GM18867 (cell line): ENCODE measurements at regions not wholly inside any gene's neighbourhood (a gene's known extent, or its start where the extent isn't known, plus 50 kb on each side); places are given as distances from the start of the nearest gene placed in this dataset.
"Not testable (repeated sequence)": the region's sequence is repeated elsewhere in the genome, so short reads cannot be mapped to it uniquely, and the experiment has no call there.

Source experiments
- ATAC-seq: cut with Tn5 transposase; IDR thresholded peaks from one replicate; pipeline ENCODE4 v1.9.1; 2021; ENCODE audit warnings: mild to moderate bottlenecking, moderate library complexity; ENCODE audit not compliant: unreplicated experiment

DNA sequence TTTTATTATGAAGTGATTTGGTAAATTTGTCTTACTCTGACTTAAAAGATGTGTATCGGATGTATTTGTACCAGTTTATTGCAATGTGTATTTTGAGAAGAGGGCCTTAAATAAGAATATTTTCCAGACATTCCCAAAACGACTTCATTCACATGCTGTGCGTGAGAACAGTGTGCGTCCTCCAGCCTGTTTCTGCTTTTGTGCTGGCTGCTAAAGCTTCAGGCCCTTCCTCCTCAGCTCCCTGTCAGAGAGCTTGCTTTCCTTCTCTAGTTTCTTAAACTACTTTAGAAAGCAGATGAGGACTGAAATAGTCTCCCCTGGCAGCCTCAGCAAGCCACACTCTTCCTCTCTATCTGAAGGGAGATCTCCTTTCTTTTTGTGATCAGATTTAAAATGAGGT is 157.8 kb downstream of the SAMD5 start:
- ATAC-seq = no peak

DNA sequence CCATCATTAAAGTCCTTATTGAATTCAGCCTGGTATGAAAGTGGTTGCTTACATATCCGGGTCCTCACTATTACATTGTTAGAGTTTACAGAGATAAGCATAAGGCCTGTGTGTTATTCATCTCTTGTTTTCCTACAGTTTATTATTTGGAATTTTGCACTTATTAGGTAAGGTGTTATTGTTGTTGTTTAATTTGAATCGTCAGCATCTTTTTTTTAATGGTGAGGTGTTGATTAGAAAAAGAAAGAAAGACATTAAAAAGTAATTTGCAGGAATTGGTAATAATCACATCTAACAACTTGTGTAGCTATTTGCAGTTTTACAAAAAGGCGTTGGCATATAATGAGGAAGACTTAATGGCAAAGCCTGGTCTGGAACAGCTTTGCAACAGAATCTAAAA is 158.6 kb downstream of the SAMD5 start:
- no peak for ATAC-seq

DNA sequence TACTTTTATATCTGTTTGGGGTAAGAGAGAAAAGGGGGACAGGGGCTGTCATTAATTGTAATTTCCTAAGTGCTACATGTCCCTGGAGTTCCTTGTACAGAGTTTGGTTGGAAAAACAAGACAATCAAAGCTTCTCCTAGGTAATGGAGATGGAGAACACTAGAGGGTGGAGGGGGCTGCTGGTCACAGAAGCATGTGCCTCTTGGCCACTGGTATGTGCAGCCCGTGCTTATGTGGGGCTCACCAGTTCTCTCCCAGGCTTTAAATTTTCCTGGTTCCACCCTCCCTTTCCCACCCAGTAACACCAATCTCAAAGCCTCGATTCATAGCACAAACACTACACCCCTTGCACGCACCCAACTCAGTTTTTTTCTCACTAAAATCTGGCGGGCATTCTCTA is 165.6 kb downstream of the SAMD5 start:
- ATAC-seq = no peak

DNA sequence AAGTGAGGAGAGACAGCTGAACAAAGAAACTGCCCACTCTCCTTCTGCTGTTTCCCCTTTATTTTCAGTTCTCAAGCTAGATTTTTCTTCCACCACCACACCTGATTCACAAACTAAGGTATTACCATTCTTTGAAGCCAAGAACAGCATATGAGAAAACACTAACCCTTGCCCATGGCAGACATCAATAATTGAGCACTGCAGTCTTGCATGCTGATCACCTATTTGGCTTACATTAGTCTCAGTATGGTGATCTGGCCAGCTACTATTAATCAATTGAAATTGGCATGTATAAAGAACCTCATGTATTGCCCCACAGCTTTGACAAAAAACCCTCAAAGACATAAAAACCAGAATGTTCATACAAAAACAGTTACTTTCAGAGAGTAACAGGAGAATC is 166.3 kb downstream of the SAMD5 start:
- no peak for ATAC-seq

DNA sequence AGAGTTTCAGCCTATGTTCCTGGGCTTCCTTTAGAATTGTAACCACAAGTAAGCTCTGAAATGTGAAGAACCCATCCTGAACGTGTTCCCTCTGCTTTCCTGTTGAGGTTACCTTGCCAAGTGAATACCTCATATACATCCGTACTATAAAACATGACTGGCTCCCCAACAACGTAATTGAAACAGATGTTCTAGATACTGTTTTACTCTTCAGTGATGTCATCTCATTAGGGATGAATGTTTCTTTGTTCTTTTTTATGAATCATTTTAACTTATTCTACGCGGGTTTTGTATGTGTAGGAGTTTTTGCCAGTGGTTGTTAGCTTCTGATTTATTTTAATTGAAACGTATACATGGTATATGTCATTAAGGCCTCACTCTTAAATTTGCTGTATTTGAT is 166.8 kb downstream of the SAMD5 start:
- no peak for ATAC-seq

DNA sequence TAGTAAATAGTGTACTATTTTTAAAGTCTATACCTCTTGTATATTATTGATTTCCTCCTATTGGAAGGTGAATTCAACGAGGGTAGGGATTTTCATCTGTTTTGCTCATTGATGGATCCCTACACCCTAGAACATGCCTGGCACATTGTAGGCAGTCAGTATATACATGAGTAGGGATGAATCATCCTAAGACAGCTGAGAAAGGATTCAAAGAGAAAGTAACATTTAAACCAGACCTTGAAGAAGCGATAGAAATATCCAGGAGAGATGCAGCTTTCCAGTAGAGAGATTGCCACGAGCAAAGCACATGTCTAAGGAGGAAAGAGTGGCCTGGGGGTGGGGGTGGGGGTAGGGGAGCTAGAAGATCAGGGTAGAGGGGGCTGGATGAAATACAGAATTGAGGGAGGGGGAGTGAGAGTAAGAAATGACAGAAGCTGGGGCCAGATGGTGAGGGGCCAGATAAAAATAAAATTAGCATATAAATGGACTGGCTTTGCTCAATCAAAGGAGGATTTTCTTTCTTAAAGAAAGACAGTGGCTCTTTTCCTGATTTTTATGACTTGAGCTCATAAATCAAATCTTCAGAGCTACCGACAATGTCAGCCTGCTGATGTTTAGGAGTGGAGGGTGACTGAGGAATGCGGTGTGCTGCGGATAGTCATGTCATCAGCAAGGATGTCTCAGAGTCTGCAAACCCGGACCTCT is 168.2 kb downstream of the SAMD5 start:
- no peak for ATAC-seq

DNA sequence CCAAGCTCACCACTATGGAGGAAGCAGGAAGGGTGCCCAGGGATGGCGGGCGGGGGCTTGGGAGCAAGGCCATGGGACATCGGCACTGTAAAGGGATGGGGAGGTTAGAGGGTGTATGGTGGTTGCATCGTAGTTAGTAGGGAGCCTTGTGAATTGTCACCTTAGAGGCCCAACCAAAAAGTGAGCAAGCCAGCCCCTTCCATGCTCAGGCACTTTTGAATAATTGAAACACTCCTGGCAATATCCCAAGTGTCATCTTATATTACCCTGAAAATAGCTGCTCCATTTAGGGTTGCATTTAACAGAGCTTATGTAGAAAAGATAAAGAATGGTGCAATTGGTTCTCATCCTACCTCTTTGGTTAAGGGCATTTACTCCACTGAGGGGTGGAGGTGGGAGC is 169.2 kb downstream of the SAMD5 start:
- ATAC-seq = no peak

DNA sequence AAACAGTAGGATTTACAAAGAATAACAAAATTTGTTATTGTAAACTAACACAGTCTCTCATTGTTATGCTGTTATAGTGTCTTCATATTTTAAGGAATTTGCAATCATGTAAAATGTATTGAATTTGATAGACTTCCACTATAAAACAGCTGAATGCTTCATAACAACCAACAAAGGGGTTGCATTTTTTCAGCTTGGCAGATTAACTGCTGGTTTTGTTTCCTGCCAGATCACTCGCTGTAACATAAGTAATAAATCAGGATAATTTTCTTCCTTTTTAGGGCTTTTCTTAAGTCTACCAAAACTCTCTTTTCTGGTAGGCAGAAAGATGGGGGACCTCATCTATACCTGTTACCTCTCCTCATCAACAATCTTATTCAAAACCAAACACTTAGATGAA is 169.8 kb downstream of the SAMD5 start:
- no peak for ATAC-seq

DNA sequence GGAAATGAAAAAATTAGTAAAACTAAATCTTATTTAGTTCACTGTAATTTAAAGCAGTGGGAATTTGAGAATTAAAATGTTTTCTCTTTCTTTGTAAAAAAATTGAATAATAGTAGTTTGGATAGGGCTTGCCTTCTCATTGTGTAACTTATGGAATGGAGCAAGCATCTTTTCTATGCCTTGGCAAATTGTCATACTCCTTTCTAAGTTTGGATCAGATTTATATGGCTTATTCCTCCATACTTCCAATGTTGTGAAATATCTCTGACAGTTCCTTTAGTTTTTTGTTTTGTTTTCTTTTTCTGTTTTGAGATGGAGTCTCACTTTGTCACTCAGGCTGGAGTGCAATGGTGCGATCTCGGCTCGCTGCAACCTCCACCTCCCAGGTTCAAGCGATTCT is 176.4 kb downstream of the SAMD5 start:
- ATAC-seq = no peak

DNA sequence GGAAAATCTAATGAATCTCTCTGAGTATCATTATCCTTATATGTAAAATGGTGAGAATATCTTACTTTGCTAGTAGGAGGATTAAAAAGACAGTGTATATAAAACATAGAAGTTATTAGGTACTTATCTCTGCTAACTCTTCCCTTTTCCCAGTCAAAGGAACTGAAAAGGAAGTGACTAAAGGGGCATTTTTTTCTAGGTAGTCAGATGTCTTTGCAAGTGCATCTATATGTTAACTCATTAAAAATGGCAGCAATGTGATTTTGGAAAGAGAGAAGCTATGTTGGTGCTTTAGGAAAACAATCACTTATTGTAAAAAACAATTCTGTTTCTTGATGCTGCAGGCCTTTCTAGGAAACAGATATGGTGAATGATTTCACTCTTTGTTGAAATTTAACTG is 180.9 kb downstream of the SAMD5 start:
- no peak for ATAC-seq

DNA sequence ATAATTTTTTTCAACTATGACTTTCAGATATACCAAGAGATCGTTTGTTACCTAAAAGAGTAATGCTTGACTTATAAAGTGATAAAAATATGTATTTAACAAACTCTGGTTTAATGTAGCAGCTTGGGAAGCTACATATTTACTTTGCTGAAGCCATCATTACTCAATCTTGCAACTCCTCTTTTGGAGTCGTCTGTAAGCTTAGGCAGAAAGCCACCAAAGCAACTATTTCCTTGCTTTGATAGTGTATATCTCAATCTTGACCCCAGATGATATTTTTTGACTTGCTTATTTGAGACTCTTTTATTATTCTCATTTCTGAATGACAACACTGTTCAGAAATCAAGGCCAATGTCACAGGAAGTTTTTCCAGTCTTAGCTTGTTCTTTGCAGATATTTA is 183.0 kb downstream of the SAMD5 start:
- no peak for ATAC-seq

DNA sequence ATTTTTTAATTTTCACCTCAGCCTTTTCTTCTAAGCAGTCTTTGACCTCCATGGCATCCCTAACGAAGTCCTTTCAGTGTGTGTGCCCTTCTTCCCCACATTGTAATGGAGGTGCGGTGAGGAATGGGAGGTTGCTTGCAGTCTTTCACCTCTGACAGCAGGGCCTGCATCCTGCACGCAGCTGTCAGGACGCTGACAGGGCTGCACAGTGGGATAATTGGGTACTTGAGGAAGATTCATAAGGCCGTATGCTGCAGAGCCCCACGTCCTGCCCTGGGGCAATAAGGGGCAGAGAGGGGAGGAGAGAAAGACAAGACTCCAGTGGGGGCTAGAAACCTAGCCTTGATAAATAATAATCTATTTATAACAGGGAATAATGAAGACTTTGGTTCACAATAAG is 184.7 kb downstream of the SAMD5 start:
- ATAC-seq = no peak

DNA sequence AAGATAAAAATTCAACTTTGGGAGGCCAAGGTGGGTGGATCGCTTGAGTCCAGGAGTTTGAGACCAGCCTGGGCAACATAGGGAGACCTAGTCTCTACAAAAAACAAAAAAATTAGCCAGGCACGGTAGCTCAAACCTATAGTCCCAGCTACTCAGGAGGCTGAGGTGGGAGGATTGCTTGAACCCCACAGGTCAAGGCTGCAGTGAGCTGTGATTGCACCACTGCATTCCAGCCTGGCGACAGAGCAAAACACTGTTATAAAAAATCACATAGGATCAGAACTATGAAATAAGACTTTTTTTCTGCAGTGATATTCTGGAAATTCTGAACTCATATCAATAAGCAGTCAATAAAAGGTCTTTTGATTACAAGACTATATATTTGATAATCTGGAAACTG is 186.1 kb downstream of the SAMD5 start:
- not testable (repeated sequence) for ATAC-seq

DNA sequence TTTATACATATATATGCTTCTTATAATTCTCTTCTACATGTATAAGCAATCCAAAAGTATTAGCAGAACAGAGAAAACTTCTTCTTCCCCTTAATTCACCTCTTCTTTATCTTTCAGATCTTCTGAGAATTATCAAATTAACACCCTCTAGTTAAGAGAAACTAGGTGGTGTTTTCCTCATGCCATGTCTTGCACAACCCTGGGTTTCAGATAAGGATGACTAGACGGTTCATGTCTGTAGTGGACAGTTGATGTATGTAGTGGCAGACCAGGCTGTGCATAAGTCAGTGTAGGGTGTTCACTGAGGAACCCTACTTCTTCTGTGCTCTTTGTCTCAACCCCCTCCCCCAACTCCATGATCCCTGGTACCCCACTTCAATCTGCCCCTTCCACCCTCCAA is 187.3 kb downstream of the SAMD5 start:
- ATAC-seq = no peak

DNA sequence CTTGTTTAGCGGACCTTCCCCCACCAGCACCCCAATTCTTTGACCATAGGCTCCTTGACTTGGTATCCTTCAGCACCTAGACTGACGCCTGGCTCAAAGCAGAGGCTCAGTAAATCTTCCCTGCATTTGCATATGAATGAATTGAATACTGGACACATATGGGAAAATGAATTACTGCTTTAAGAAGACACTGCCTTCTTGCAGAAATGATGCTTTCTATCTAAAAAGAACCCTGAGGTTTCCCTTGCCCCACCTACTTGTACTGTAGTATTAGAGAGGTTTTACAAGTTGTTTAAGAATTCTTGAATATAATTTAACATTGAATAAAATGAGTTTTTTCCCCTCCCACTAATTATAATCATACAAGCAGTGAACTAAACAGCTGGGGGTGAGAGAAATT is 190.7 kb downstream of the SAMD5 start:
- ATAC-seq = no peak

DNA sequence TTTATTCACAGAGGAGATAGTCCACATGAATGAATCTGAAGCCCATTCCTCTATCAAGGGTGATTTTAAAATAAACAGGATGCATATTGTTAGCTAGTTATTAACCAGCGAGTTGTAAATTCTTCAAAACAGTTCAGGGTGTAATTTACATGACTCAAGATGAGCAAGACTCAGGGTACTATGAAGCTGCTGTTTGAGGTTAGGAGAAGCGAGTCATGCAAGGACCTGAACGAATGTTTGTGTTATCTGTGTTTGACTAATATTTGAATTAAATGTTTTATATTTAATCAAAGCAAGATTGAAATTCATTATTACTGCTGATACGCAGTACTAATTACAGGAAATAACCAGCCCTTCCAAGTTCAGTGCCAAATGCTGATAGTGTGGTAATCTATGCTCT is 191.1 kb downstream of the SAMD5 start:
- no peak for ATAC-seq

DNA sequence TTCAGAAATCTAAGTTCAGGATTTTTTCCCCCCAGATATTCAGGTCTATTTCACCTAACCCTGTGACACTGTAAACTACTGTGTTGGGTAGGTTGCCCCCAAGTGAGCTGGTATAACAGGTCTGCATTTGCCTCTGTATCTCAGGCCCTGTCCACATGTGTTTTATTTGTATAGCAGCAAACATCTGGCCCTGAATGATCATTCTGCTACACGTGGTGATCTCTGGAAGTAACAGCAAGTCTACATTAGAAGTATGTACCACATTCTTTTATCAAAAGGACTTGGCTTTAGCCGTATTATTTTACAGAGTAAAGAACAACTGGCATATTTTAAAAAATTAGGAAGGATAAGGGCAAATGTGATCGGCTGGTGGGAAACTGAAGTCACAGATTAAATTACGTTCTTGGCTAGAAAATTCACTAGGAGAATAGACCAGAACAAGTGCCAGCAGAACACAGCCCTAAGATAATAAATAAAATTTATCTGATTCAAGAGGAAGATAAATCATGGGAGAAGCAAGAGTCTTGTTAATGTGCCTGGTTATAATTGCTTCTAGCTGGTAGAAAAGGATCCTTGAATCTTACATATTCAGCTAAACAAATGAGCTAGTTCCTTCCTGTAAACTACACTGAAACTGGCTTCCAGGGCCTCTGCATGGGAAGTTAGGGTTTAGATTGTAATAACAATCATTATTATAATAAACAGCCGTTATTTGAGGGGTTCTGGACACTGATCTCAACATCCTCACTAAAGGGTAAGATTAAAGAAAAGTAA is 192.1 kb downstream of the SAMD5 start:
- no peak for ATAC-seq

DNA sequence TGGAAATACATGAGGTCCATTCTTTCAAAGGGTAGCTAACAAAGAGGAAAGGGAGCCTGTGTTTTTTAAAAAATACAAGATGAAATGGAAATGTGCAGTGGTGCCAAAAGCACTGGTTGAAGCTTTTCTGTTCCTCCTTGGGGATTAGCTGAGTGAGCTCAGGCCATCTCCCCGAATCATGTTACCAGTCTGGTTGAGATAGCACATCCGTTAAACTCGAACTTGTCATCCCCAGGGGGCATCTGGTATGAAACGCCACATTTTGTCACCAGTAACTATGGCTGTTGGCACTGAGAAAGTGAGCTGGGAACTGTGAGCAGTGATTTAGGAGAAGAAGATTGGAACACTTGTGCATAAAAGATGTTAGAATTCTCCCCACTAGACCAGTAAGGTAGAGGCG is 196.2 kb downstream of the SAMD5 start:
- ATAC-seq = no peak

DNA sequence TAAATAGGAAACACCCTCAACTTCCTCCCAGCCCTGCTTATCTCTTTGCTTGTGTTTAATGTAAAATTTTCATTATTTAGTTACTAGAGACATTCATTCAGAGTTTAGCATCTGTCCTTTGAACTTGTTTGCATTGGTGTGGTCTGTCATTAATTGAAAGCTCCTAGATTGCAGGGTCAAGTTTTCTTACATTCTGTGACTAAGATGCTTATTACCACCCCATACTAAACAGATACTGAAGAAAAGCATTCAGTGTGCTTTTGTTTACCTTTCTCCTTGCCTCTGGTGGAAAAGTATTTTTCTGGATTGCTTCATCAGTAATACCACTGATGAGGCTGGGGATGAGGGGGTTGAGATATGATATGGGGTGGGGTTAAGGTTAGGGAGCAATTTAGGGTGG is 199.0 kb downstream of the SAMD5 start:
- ATAC-seq = no peak

DNA sequence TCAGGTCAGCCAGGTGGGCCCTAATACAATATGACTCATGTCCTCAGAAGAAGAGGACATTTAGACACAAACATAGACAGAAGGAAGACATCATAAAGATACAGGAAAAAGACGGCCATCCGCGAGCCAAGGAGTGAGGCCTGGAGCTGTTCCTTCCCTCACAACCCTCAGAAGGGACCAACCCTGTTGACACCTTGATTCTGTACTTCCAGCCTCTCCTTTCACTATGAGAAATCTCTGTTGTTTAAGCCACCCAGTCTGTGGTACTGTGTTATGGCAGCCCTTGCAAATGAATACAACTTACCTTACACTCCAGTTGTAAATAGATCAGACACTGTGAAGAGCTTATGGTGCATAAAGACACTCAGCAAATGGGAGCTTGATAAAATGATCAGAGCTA is 199.7 kb downstream of the SAMD5 start:
- no peak for ATAC-seq

DNA sequence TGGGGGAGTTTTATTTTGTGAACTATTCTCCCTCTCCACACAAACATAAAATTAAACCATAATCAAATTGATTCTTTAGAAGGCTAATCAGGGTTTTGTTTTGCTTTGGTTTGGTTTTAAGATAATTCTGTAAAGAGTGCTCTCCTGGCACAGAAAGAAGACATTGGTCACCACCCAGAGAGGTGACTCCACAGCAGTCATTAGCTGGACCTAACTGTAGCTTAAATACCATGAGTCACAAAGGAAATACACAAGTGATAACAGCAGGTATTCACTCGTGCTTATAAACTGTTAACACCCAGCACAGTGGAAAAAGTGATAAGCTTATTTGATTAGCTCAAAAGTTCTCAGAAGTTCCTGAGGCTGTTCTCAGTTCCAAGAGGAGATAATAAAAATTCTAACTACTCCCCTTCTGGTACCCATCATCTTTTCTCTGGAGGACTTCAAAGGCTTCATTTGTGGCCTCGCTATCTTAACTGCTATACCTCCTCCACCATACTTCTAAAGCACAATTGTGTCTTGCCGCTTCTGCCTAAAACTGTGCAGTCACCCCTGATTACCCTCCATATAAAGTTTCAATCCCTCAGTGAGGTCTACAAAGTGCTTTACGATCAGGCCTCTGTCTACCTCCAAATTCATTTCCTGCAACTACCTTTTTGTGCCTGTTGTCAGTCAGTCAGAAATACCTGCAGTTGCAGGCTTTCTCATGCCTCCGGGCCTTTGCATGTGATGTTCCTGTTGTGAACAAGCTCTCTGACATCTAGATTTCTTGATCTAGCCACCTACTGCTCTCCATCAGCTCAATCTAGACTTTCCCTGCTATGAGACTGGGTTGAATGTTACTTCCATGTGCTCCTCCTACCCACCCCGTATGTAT is 201.1 kb downstream of the SAMD5 start:
- no peak for ATAC-seq

DNA sequence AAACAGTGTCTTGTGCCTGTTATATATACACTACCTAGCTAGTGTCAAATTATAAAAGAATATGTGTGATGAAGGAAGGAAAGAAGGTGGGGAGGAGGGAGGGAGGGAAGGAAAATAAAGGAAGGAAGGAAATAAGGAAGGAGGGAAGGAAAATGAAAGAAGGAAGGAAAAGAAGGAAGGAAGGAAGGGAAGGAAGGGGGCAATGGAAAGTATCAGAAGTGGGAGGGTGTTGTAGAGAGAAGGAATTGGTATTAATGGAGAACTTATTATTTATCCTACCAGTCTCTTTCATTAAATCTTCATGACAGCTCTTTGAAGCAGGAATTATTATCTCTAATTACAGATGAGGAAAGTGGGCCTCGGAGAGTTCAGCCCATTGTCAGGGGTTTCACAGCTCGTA is 202.4 kb downstream of the SAMD5 start:
- ATAC-seq = no peak
